ENCODE measurements at regions not wholly inside any gene's neighbourhood (a gene's known extent, or its start where the extent isn't known, plus 50 kb on each side); places are given as distances from the start of the nearest gene placed in this dataset.

GRCh38 chr22:48356731-48357130 lies 1470.9 kb downstream of the BRD1 start:
- TF ChIP-seq CTCF (IDR thresholded peaks at IDR 0.05; ENCODE audit: low read depth, low read length, missing control alignments), result no peak
- no peak for DNase-seq (ENCODE audit: low read depth)
- H3K4me3 ChIP-seq (ENCODE audit: low read depth, low read length), result no peak overlapping the region

- no peak for DNase-seq (ENCODE audit: low read depth)
- H3K4me3 ChIP-seq (ENCODE audit: low read depth, low read length), result no peak overlapping the region
- no peak for TF ChIP-seq CTCF (IDR thresholded peaks at IDR 0.05; ENCODE audit: low read depth, low read length, missing control alignments)
Observed at GRCh38 chr22:48354096-48354495, 1473.6 kb downstream of the BRD1 start.

GRCh38 chr22:48353116-48353947 lies 1474.3 kb downstream of the BRD1 start:
- DNase-seq (ENCODE audit: low read depth), result no peak
- TF ChIP-seq CTCF (IDR thresholded peaks at IDR 0.05; ENCODE audit: low read depth, low read length, missing control alignments), result no peak

GRCh38 chr22:48352086-48352911 lies 1475.4 kb downstream of the BRD1 start:
- H3K4me3 ChIP-seq (ENCODE audit: low read depth, low read length), result no peak overlapping the region
- no peak for DNase-seq (ENCODE audit: low read depth)

More at GRCh38 chr22:48353116-48353947, 1474.3 kb downstream of the BRD1 start:
- no peak overlapping the region for H3K4me3 ChIP-seq (ENCODE audit: low read depth, low read length)

GRCh38 chr22:48351376-48352085 lies 1476.1 kb downstream of the BRD1 start:
- H3K4me3 ChIP-seq (ENCODE audit: low read depth, low read length), result no peak overlapping the region
- no peak for TF ChIP-seq CTCF (IDR thresholded peaks at IDR 0.05; ENCODE audit: low read depth, low read length, missing control alignments)
- no peak for DNase-seq (ENCODE audit: low read depth)

More at GRCh38 chr22:48352086-48352911, 1475.4 kb downstream of the BRD1 start:
- no peak for TF ChIP-seq CTCF (IDR thresholded peaks at IDR 0.05; ENCODE audit: low read depth, low read length, missing control alignments)

GRCh38 chr22:48350456-48350855 lies 1477.2 kb downstream of the BRD1 start:
- no peak overlapping the region for H3K4me3 ChIP-seq (ENCODE audit: low read depth, low read length)
- no peak for TF ChIP-seq CTCF (IDR thresholded peaks at IDR 0.05; ENCODE audit: low read depth, low read length, missing control alignments)
- DNase-seq (ENCODE audit: low read depth), result no peak
